SK-N-SH (cell line): ENCODE measurements at regions not wholly inside any gene's neighbourhood (a gene's known extent, or its start where the extent isn't known, plus 50 kb on each side); places are given as distances from the start of the nearest gene placed in this dataset.

ENCODE experiments used
- CTCF ChIA-PET: fragments of 300-600, 350-600 bp; formaldehyde crosslinking; extraction: SDS; loops from one replicate; lab custom pipeline; 2021; lab: Yijun Ruan, JAX
- POLR2A ChIA-PET: fragments of 350-600 bp; sonication (Branson Sonifier 250); formaldehyde crosslinking; extraction: SDS; loops from one replicate; lab custom pipeline; 2020; ENCODE audit warnings: antibody characterized with exemption, inconsistent platforms; lab: Yijun Ruan, JAX
- DNase-seq: peaks from one replicate; pipeline ENCODE4 v3.0.0; 2012
- H2AFZ ChIP-seq: fragments of 200-600 bp; sonication (generic); 2 replicates; pipeline ENCODE4 v1.8.1; 2016; ENCODE audit warnings: antibody characterized with exemption, mild to moderate bottlenecking, low read depth
- H3F3A ChIP-seq: fragments of 200-600 bp; sonication (generic); replicated peaks from 2 replicates; pipeline ENCODE3; 2016; ENCODE audit warnings: antibody characterized with exemption, mild to moderate bottlenecking; ENCODE audit not compliant: insufficient read depth
- H3K27ac ChIP-seq, 2 experiments: fragments of 200-500 bp in 1 of 2; fragments of 200-600 bp in 1 of 2; sonication (Bioruptor generic) in 1 of 2; sonication (generic), shearing (Covaris generic) in 1 of 2; 2 replicates each; pipeline versions ENCODE4 v1.5.1 to v1.6.1; 2014 to 2016; ENCODE audit warnings: low read depth in 2 of 2, inconsistent platforms in 1 of 2, low read length in 1 of 2, mild to moderate bottlenecking in 1 of 2, mixed read lengths in 1 of 2
- H3K27me3 ChIP-seq: fragments of 200-600 bp; sonication (generic), shearing (Covaris generic); 2 replicates; pipeline ENCODE4 v1.6.1; 2016; ENCODE audit warnings: mixed run types; ENCODE audit not compliant: insufficient read depth
- H3K36me3 ChIP-seq, 2 experiments: fragments of 200-500 bp in 1 of 2; fragments of 200-600 bp in 1 of 2; sonication (Bioruptor generic) in 1 of 2; sonication (generic) in 1 of 2; replicated peaks in 1 of 2; 2 replicates each; pipeline versions ENCODE3 to v1.5.1; 2014 to 2016; ENCODE audit warnings: low read length in 1 of 2, mild to moderate bottlenecking in 1 of 2; ENCODE audit not compliant: insufficient read depth in 2 of 2, control insufficient read depth in 1 of 2
- H3K4me1 ChIP-seq, 2 experiments: fragments of 200-500 bp in 1 of 2; fragments of 200-600 bp in 1 of 2; sonication (Bioruptor generic) in 1 of 2; sonication (generic), shearing (Covaris generic) in 1 of 2; 2 replicates each; pipeline versions ENCODE4 v1.5.1 to v1.6.1; 2014 to 2016; ENCODE audit warnings: low read depth in 1 of 2, low read length in 1 of 2, mixed run types in 1 of 2; ENCODE audit not compliant: insufficient read depth in 2 of 2, control insufficient read depth in 1 of 2
- H3K4me2 ChIP-seq: fragments of 200-600 bp; sonication (generic), shearing (Covaris generic); 2 replicates; pipeline ENCODE4 v1.6.1; 2017; ENCODE audit warnings: mixed run types
- H3K4me3 ChIP-seq, 2 experiments: fragments of 200-500 bp in 1 of 2; fragments of 200-600 bp in 1 of 2; sonication (Bioruptor generic) in 1 of 2; sonication (generic), shearing (Covaris generic) in 1 of 2; 2 replicates each; pipeline versions ENCODE4 v1.5.1 to v1.8.1; 2014 to 2016; ENCODE audit warnings: low read depth in 2 of 2, inconsistent platforms in 1 of 2, low read length in 1 of 2, mild to moderate bottlenecking in 1 of 2, mixed read lengths in 1 of 2, moderate library complexity in 1 of 2
- H3K79me2 ChIP-seq: fragments of 200-600 bp; sonication (generic); 2 replicates; pipeline ENCODE4 v1.8.1; 2017; ENCODE audit warnings: mild to moderate bottlenecking; ENCODE audit not compliant: insufficient read depth
- H3K9ac ChIP-seq: fragments of 200-600 bp; sonication (generic); 2 replicates; pipeline ENCODE4 v1.6.1; 2017; ENCODE audit warnings: mixed run types
- H3K9me2 ChIP-seq: fragments of 200-600 bp; sonication (generic); 2 replicates; pipeline ENCODE4 v1.6.1; 2017; ENCODE audit warnings: mixed run types
- H3K9me3 ChIP-seq: fragments of 200-600 bp; sonication (generic); 2 replicates; pipeline ENCODE4 v1.6.1; 2017; ENCODE audit warnings: mixed run types, mild to moderate bottlenecking, moderate library complexity
- H4K20me1 ChIP-seq: fragments of 200-600 bp; sonication (generic); 2 replicates; pipeline ENCODE4 v1.6.1; 2017; ENCODE audit warnings: mild to moderate bottlenecking, mixed run types; ENCODE audit not compliant: insufficient read depth
- CHD2 ChIP-seq: fragments of 150-350 bp; IDR thresholded peaks from 2 replicates; pipeline ENCODE4 v1.6.1; 2018; ENCODE audit warnings: low read length; ENCODE audit not compliant: partially characterized antibody
- FOXM1 ChIP-seq: IDR thresholded peaks from 2 replicates; pipeline ENCODE4 v1.4.0; 2012; ENCODE audit warnings: low read depth, mild to moderate bottlenecking
- GABPA ChIP-seq: IDR thresholded peaks from 2 replicates; pipeline ENCODE4 v1.4.0; 2012; ENCODE audit warnings: low read depth, mild to moderate bottlenecking
- GATA2 ChIP-seq: sonication (generic); formaldehyde crosslinking; IDR thresholded peaks from 2 replicates; pipeline ENCODE4 v1.5.0; 2020; ENCODE audit warnings: mild to moderate bottlenecking, missing genetic modification reagents
- MXI1 ChIP-seq: IDR thresholded peaks from 2 replicates; pipeline ENCODE4 v1.6.1; 2012; ENCODE audit warnings: mild to moderate bottlenecking, low read depth, low read length, improper control_type of control experiment
- NFIC ChIP-seq: IDR thresholded peaks from 2 replicates; pipeline ENCODE4 v1.4.0; 2012; ENCODE audit warnings: borderline replicate concordance
- NRF1 ChIP-seq: IDR thresholded peaks from 2 replicates; pipeline ENCODE4 v1.6.1; 2012; ENCODE audit warnings: low read depth, mild to moderate bottlenecking, low read length
- POLR2AphosphoS5 ChIP-seq: IDR thresholded peaks from 2 replicates; pipeline ENCODE4 v1.6.1; 2012; ENCODE audit warnings: low read depth, low read length
- RAD21 ChIP-seq: IDR thresholded peaks from 2 replicates; pipeline ENCODE4 v1.6.1; 2012; ENCODE audit warnings: mild to moderate bottlenecking, low read length
- TAF1 ChIP-seq: IDR thresholded peaks from 2 replicates; pipeline ENCODE4 v1.6.1; 2012; ENCODE audit warnings: low read depth, mild to moderate bottlenecking, low read length, moderate library complexity, borderline replicate concordance
- TCF12 ChIP-seq: IDR thresholded peaks from 2 replicates; pipeline ENCODE4 v1.4.0; 2012
- WGBS: methylation state at CpG from one replicate; pipeline ENCODE4 v1.1.6; 2017; ENCODE audit warnings: low lambda C conversion rate; 5-methylcytosine and 5-hydroxymethylcytosine counted together
- TF ChIP-seq, protein P1 (sequence below): IDR thresholded peaks from 2 replicates; pipeline ENCODE4 v1.4.0; 2012; ENCODE audit warnings: low read depth, borderline replicate concordance
- TF ChIP-seq, protein P2 (sequence below): IDR thresholded peaks from 2 replicates; pipeline ENCODE4; 2012
- TF ChIP-seq, protein P3 (sequence below): IDR thresholded peaks from 2 replicates; pipeline ENCODE4 v1.4.0; 2012; ENCODE audit warnings: low read depth
- TF ChIP-seq, protein P4 (sequence below): fragments of 200-600 bp; sonication (generic); IDR thresholded peaks from 2 replicates; pipeline ENCODE4 v1.6.1; 2017; ENCODE audit warnings: antibody characterized with exemption, mild to moderate bottlenecking, moderate library complexity
- TF ChIP-seq, protein P5 (sequence below): fragments of 150-350 bp; IDR thresholded peaks from 2 replicates; pipeline ENCODE4 v1.6.1; 2016; ENCODE audit warnings: mild to moderate bottlenecking, low read depth, low read length
- TF ChIP-seq, protein P6 (sequence below): fragments of 150-350 bp; IDR thresholded peaks from 2 replicates; pipeline ENCODE4 v1.6.1; 2017; ENCODE audit warnings: antibody characterized with exemption, low read length, low read depth, borderline replicate concordance

DNA sequence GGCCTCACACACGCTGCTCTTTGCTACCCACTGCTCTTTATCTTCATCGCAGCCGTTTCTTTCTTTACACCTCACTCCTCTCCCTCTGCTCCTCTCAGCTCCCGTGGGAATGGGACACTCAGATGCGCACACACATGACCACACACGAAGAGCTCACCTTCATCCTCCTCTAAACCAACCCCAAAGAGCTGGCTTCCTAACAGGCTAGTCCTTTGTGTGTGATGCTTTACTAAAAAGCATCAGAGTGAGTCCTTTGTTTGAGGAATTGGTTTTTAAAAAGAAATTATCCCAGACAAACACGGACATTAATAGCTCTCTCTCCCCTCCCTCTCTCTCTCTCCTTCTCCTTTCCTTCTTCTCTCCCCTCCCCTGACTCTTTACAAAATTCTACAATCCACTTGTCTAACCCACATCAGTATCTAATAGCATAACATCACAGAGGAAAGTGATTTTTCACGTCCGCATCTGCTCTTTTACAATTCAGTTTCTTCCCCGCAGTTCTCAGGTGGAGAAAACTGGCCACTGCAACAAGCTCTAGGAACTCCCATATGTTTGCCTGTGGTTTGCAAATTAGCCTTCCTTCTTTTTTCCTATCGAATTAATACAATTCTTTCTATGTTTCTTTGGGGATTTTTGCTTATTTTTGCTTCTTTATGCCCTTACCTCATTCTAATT is 306.8 kb upstream of the CNR1 start:
- H3K36me3 ChIP-seq = no peaks in the 10 kb centered on the region
- 41% methylated on average over 11 of the region's 11 CpGs for WGBS
- no peak overlapping the region for H3K9ac ChIP-seq
- H3K9me3 ChIP-seq = no peaks in the 10 kb centered on the region
- DNase-seq = no peak
- no peak for TF ChIP-seq TAF1
- no peak for TF ChIP-seq CHD2
- TF ChIP-seq, protein P1, sequence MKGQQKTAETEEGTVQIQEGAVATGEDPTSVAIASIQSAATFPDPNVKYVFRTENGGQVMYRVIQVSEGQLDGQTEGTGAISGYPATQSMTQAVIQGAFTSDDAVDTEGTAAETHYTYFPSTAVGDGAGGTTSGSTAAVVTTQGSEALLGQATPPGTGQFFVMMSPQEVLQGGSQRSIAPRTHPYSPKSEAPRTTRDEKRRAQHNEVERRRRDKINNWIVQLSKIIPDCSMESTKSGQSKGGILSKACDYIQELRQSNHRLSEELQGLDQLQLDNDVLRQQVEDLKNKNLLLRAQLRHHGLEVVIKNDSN = no peak
- no peak for TF ChIP-seq NRF1
- no peak for TF ChIP-seq GATA2 (CRISPR knock-in tag)
- no peak for TF ChIP-seq RAD21
- TF ChIP-seq, protein P2, sequence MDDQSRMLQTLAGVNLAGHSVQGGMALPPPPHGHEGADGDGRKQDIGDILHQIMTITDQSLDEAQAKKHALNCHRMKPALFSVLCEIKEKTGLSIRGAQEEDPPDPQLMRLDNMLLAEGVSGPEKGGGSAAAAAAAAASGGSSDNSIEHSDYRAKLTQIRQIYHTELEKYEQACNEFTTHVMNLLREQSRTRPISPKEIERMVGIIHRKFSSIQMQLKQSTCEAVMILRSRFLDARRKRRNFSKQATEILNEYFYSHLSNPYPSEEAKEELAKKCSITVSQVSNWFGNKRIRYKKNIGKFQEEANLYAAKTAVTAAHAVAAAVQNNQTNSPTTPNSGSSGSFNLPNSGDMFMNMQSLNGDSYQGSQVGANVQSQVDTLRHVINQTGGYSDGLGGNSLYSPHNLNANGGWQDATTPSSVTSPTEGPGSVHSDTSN = no peak
- TF ChIP-seq, protein P3, sequence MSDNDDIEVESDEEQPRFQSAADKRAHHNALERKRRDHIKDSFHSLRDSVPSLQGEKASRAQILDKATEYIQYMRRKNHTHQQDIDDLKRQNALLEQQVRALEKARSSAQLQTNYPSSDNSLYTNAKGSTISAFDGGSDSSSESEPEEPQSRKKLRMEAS = no peak
- TF ChIP-seq MXI1 = no peak
- TF ChIP-seq, protein P4, sequence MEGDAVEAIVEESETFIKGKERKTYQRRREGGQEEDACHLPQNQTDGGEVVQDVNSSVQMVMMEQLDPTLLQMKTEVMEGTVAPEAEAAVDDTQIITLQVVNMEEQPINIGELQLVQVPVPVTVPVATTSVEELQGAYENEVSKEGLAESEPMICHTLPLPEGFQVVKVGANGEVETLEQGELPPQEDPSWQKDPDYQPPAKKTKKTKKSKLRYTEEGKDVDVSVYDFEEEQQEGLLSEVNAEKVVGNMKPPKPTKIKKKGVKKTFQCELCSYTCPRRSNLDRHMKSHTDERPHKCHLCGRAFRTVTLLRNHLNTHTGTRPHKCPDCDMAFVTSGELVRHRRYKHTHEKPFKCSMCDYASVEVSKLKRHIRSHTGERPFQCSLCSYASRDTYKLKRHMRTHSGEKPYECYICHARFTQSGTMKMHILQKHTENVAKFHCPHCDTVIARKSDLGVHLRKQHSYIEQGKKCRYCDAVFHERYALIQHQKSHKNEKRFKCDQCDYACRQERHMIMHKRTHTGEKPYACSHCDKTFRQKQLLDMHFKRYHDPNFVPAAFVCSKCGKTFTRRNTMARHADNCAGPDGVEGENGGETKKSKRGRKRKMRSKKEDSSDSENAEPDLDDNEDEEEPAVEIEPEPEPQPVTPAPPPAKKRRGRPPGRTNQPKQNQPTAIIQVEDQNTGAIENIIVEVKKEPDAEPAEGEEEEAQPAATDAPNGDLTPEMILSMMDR = no peak
- TF ChIP-seq TCF12 = no peak
- no peak for TF ChIP-seq GABPA
- no peak for TF ChIP-seq FOXM1
- TF ChIP-seq NFIC = no peak
- no peak for TF ChIP-seq POLR2AphosphoS5
- TF ChIP-seq, protein P5, sequence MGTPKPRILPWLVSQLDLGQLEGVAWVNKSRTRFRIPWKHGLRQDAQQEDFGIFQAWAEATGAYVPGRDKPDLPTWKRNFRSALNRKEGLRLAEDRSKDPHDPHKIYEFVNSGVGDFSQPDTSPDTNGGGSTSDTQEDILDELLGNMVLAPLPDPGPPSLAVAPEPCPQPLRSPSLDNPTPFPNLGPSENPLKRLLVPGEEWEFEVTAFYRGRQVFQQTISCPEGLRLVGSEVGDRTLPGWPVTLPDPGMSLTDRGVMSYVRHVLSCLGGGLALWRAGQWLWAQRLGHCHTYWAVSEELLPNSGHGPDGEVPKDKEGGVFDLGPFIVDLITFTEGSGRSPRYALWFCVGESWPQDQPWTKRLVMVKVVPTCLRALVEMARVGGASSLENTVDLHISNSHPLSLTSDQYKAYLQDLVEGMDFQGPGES = no peak
- TF ChIP-seq, protein P6, sequence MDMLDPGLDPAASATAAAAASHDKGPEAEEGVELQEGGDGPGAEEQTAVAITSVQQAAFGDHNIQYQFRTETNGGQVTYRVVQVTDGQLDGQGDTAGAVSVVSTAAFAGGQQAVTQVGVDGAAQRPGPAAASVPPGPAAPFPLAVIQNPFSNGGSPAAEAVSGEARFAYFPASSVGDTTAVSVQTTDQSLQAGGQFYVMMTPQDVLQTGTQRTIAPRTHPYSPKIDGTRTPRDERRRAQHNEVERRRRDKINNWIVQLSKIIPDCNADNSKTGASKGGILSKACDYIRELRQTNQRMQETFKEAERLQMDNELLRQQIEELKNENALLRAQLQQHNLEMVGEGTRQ = no peak
- no peak overlapping the region for H2AFZ ChIP-seq
- no peak overlapping the region for H3K27ac ChIP-seq
- no peak overlapping the region for H3K4me2 ChIP-seq
- ChIA-PET POLR2A (no interaction called here), CTCF (interaction anchor here (1.2 kb wide), 1 partner anchor 20 kb away, joined by 3 read pairs; no protein-coding TSS in a partner anchor)
- no peaks in the 10 kb centered on the region for H4K20me1 ChIP-seq
- H3K4me1 ChIP-seq = no peaks in the 10 kb centered on the region
- H3K9me2 ChIP-seq = no peaks in the 10 kb centered on the region
- H3K4me3 ChIP-seq = no peak overlapping the region
- no peaks in the 10 kb centered on the region for H3K27me3 ChIP-seq
- H3K79me2 ChIP-seq = no peaks in the 10 kb centered on the region
- H3F3A ChIP-seq = no peaks in the 10 kb centered on the region
